SK-N-MC (cell line): ENCODE measurements at regions not wholly inside any gene's neighbourhood (a gene's known extent, or its start where the extent isn't known, plus 50 kb on each side); places are given as distances from the start of the nearest gene placed in this dataset.

ENCODE experiments used
- DNase-seq: peaks from one replicate; pipeline ENCODE4 v3.0.0-alpha.2; 2011; ENCODE audit warnings: low read depth, low spot score
- H3K27ac ChIP-seq: fragments of 200-600 bp; sonication (generic); 2 replicates; pipeline ENCODE4 v1.5.1; 2016; ENCODE audit warnings: mixed run types
- H3K36me3 ChIP-seq: fragments of 200-600 bp; sonication (generic); 2 replicates; pipeline ENCODE4 v1.6.1; 2017; ENCODE audit warnings: antibody characterized with exemption, low read length, mixed read lengths; ENCODE audit not compliant: insufficient read depth
- H3K4me3 ChIP-seq: fragments of 200-600 bp; sonication (generic); 2 replicates; pipeline ENCODE4 v1.5.1; 2016
- H3K9ac ChIP-seq: fragments of 200-600 bp; sonication (generic); 2 replicates; pipeline ENCODE4 v1.8.0; 2017; ENCODE audit warnings: mixed run types, mixed read lengths; ENCODE audit not compliant: insufficient read length
- H3K9me3 ChIP-seq: fragments of 200-600 bp; sonication (generic); 2 replicates; pipeline ENCODE4 v1.6.1; 2017; ENCODE audit warnings: low read depth, mild to moderate bottlenecking, antibody characterized with exemption, low read length, moderate library complexity, mixed read lengths
- EZH2 ChIP-seq: fragments of 200-600 bp; sonication (generic); IDR thresholded peaks from one replicate; pipeline ENCODE4 v1.6.1; 2017; ENCODE audit warnings: antibody characterized with exemption
- FOXP2 ChIP-seq: optimal IDR thresholded peaks from 2 replicates; pipeline ENCODE3; 2011; ENCODE audit warnings: mild to moderate bottlenecking, moderate library complexity; ENCODE audit not compliant: insufficient read depth; ENCODE audit errors: extremely low read length, control extremely low read depth
- POLR2AphosphoS5 ChIP-seq: IDR thresholded peaks from 2 replicates; pipeline ENCODE4 v1.6.1; 2012; ENCODE audit warnings: mild to moderate bottlenecking, low read depth, low read length, borderline replicate concordance

- no peak for DNase-seq
- no peak overlapping the region for H3K27ac ChIP-seq
- no peak for TF ChIP-seq EZH2
- no peak for TF ChIP-seq FOXP2
- no peak for TF ChIP-seq POLR2AphosphoS5
- H3K9me3 ChIP-seq: no peaks in the 10 kb centered on the region
- no peaks in the 10 kb centered on the region for H3K36me3 ChIP-seq
- no peak overlapping the region for H3K9ac ChIP-seq
- H3K4me3 ChIP-seq: no peak overlapping the region
Observed at GRCh38 chr10:121051696-121052279, 200.6 kb downstream of the WDR11 start.

- Histone ChIP-seq H3K36me3 (no peaks in the 10 kb centered on the region), H3K9ac (no peak overlapping the region), H3K4me3 (no peak overlapping the region), H3K27ac (no peak overlapping the region), H3K9me3 (no peaks in the 10 kb centered on the region)
- TF ChIP-seq FOXP2 (no peak), EZH2 (no peak), POLR2AphosphoS5 (no peak)
- DNase-seq: no peak
Observed at GRCh38 chr10:121053151-121053550, 202.0 kb downstream of the WDR11 start.

- H3K9ac ChIP-seq: no peak overlapping the region
- H3K27ac ChIP-seq: no peak overlapping the region
- no peaks in the 10 kb centered on the region for H3K9me3 ChIP-seq
- TF ChIP-seq EZH2: no peak
- no peak for TF ChIP-seq FOXP2
- no peak for TF ChIP-seq POLR2AphosphoS5
- H3K4me3 ChIP-seq: no peak overlapping the region
- no peaks in the 10 kb centered on the region for H3K36me3 ChIP-seq
- DNase-seq: no peak
Observed at GRCh38 chr10:121054874-121055273, 203.7 kb downstream of the WDR11 start.

GRCh38 chr10:121057269-121057668 lies 206.1 kb downstream of the WDR11 start:
- TF ChIP-seq POLR2AphosphoS5 (no peak), FOXP2 (no peak), EZH2 (no peak)
- H3K9ac ChIP-seq: no peak overlapping the region
- no peak for DNase-seq
- H3K36me3 ChIP-seq: no peaks in the 10 kb centered on the region
- no peak overlapping the region for H3K27ac ChIP-seq
- H3K4me3 ChIP-seq: no peak overlapping the region
- no peaks in the 10 kb centered on the region for H3K9me3 ChIP-seq

GRCh38 chr10:121058082-121058481 lies 206.9 kb downstream of the WDR11 start:
- Histone ChIP-seq H3K36me3 (no peaks in the 10 kb centered on the region), H3K9me3 (no peaks in the 10 kb centered on the region), H3K27ac (no peak overlapping the region), H3K9ac (no peak overlapping the region), H3K4me3 (no peak overlapping the region)
- no peak for DNase-seq
- TF ChIP-seq POLR2AphosphoS5 (no peak), EZH2 (no peak), FOXP2 (no peak)

GRCh38 chr10:121059351-121059750 lies 208.2 kb downstream of the WDR11 start:
- Histone ChIP-seq H3K36me3 (no peaks in the 10 kb centered on the region), H3K4me3 (no peak overlapping the region), H3K27ac (no peak overlapping the region), H3K9ac (no peak overlapping the region), H3K9me3 (no peaks in the 10 kb centered on the region)
- no peak for TF ChIP-seq FOXP2
- TF ChIP-seq POLR2AphosphoS5: no peak
- TF ChIP-seq EZH2: no peak
- DNase-seq: no peak

- no peaks in the 10 kb centered on the region for H3K36me3 ChIP-seq
- DNase-seq: no peak
- no peak overlapping the region for H3K9ac ChIP-seq
- H3K27ac ChIP-seq: no peak overlapping the region
- no peak overlapping the region for H3K4me3 ChIP-seq
- no peaks in the 10 kb centered on the region for H3K9me3 ChIP-seq
- TF ChIP-seq FOXP2 (no peak), EZH2 (no peak), POLR2AphosphoS5 (no peak)
Observed at GRCh38 chr10:121062115-121062514, 211.0 kb downstream of the WDR11 start.

- Histone ChIP-seq H3K4me3 (no peak overlapping the region), H3K9ac (no peak overlapping the region), H3K9me3 (no peaks in the 10 kb centered on the region), H3K36me3 (no peaks in the 10 kb centered on the region), H3K27ac (no peak overlapping the region)
- no peak for DNase-seq
- TF ChIP-seq FOXP2: no peak
- TF ChIP-seq POLR2AphosphoS5: no peak
- no peak for TF ChIP-seq EZH2
Observed at GRCh38 chr10:121063744-121064143, 212.6 kb downstream of the WDR11 start.

- no peaks in the 10 kb centered on the region for H3K9me3 ChIP-seq
- no peak overlapping the region for H3K27ac ChIP-seq
- H3K36me3 ChIP-seq: no peaks in the 10 kb centered on the region
- TF ChIP-seq POLR2AphosphoS5: no peak
- no peak for DNase-seq
- no peak overlapping the region for H3K9ac ChIP-seq
- H3K4me3 ChIP-seq: no peak overlapping the region
Observed at GRCh38 chr10:121064491-121064890, 213.3 kb downstream of the WDR11 start.
